AG20443 (cell line): ENCODE measurements at regions not wholly inside any gene's neighbourhood (a gene's known extent, or its start where the extent isn't known, plus 50 kb on each side); places are given as distances from the start of the nearest gene placed in this dataset.

Experiments
- DNase-seq: peaks from one replicate; pipeline ENCODE4 v3.0.0; 2012; ENCODE audit warnings: low spot score, mixed read lengths

DNA sequence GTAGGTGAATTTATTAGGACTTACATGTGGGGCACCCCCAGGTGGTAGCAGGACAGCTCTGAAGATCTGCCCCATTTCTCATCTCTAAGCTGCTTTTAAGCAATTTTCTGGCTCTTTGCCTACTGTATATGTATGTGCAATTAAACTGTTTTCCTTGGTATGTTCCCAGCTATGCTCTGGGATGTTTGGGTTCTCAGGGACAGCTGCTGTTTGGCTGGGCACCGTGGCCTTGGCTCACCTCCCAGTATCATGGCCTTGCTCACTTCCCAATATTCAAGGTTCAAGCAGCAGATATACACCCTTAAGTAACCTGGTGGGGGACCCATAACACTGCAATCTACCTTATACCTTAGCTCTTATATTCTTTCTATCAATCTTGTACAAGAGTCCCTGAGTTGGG, 53.7 kb upstream of the KITLG start:
- DNase-seq, result no peak

DNA sequence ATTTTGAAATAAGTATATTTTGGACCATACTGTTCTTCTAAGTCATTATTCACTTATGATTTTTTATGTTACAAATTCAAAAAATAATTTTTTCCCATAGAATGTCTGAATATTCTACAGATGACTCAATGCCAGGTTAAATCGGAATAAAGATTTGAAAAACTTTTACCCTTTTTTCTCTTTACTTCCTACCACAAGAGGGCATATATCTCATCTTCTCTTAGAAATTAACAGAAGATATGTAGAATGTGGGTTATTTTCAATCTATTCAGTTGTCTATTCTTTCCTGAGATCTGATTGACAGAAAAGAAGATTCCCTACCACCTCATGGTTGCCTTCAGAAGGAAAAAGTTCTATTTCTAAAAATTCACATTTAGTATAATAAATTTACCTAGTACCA, 53.0 kb upstream of the KITLG start:
- DNase-seq, result no peak

DNA sequence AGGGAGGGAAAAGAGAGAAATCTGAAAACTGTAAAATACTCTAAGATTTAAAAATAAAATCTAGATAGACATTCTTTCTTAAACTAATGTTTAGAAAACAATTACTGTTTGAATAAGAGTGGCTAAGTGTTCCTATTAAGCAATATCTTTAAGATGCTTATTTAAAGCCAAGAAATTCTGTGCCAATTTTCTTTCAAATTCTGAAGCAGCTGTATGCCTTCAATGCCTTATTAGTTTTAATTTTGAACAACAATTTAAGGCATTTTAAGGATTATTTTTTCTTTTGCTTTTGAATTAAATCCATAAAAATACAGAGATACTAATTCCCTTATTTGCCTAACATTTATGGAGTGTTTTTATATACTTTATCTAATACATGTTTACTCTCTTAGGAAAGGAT, 50.3 kb upstream of the KITLG start:
- no peak for DNase-seq
